Neural cell (in vitro differentiated cells): ENCODE measurements at regions not wholly inside any gene's neighbourhood (a gene's known extent, or its start where the extent isn't known, plus 50 kb on each side); places are given as distances from the start of the nearest gene placed in this dataset.

Experiments used
- H2AFZ ChIP-seq: fragments of 200-600, 300-800 bp; sonication (generic), shearing (Covaris generic); 2 replicates; pipeline ENCODE4 v1.6.0; 2014; ENCODE audit warnings: low read depth, mild to moderate bottlenecking, antibody characterized with exemption, low read length, moderate library complexity
- H3F3A ChIP-seq: fragments of 200-600 bp; shearing (Covaris generic); 2 replicates; pipeline ENCODE4 v1.6.1; 2016; ENCODE audit warnings: mild to moderate bottlenecking, moderate library complexity, mixed read lengths, antibody characterized with exemption, low read length; ENCODE audit not compliant: insufficient read depth, poor library complexity, severe bottlenecking
- H3K27ac ChIP-seq: fragments of 200-600, 300-800 bp; sonication (generic), shearing (Covaris generic); 2 replicates; pipeline ENCODE4 v1.5.1; 2014; ENCODE audit warnings: mild to moderate bottlenecking, low read length, moderate library complexity
- H3K27me3 ChIP-seq: fragments of 300-800, 200-600 bp; sonication (generic), shearing (Covaris generic); 2 replicates; pipeline ENCODE4 v1.6.0; 2014; ENCODE audit warnings: mild to moderate bottlenecking, low read depth, low read length, moderate library complexity; ENCODE audit not compliant: insufficient read depth
- H3K36me3 ChIP-seq: fragments of 300-800, 200-600 bp; sonication (generic), shearing (Covaris generic); 2 replicates; pipeline ENCODE4 v1.5.1; 2014; ENCODE audit warnings: mild to moderate bottlenecking, antibody characterized with exemption, low read length, moderate library complexity; ENCODE audit not compliant: insufficient read depth
- H3K4me2 ChIP-seq: fragments of 300-800, 200-600 bp; sonication (generic), shearing (Covaris generic); 2 replicates; pipeline ENCODE4 v1.6.0; 2014; ENCODE audit warnings: mild to moderate bottlenecking, low read length
- H3K4me3 ChIP-seq: fragments of 300-800, 200-600 bp; sonication (generic), shearing (Covaris generic); 2 replicates; pipeline ENCODE4 v1.5.1; 2014; ENCODE audit warnings: mild to moderate bottlenecking, low read length, moderate library complexity
- H3K79me2 ChIP-seq: fragments of 200-600 bp; shearing (Covaris generic); replicated peaks from 2 replicates; pipeline ENCODE4 v1.6.0; 2014; ENCODE audit warnings: mild to moderate bottlenecking, low read length, moderate library complexity; ENCODE audit not compliant: insufficient read depth
- H3K9ac ChIP-seq: fragments of 300-800, 200-600 bp; sonication (generic), shearing (Covaris generic); 2 replicates; pipeline ENCODE4 v1.6.1; 2016; ENCODE audit warnings: mild to moderate bottlenecking, low read length, mixed read lengths
- H3K9me2 ChIP-seq: fragments of 200-600 bp; shearing (Covaris generic); 2 replicates; pipeline ENCODE4 v1.6.1; 2016; ENCODE audit warnings: mild to moderate bottlenecking, low read length, mixed read lengths; ENCODE audit not compliant: insufficient read depth
- H3K9me3 ChIP-seq: fragments of 200-600, 300-800 bp; sonication (generic), shearing (Covaris generic); 2 replicates; pipeline ENCODE4 v1.6.1; 2016; ENCODE audit warnings: mild to moderate bottlenecking, mixed run types, low read length, moderate library complexity, mixed read lengths
- H4K20me1 ChIP-seq: fragments of 200-600 bp; shearing (Covaris generic); 2 replicates; pipeline ENCODE4 v1.6.1; 2016; ENCODE audit warnings: mild to moderate bottlenecking, mixed run types; ENCODE audit not compliant: insufficient read depth
- EP300 ChIP-seq: fragments of 450-650 bp; conservative IDR thresholded peaks from 2 replicates; pipeline ENCODE4 v1.6.1; 2014; ENCODE audit warnings: antibody characterized with exemption, mild to moderate bottlenecking, moderate library complexity; ENCODE audit not compliant: poor library complexity, severe bottlenecking
- EZH2 ChIP-seq: fragments of 200-600, 300-800 bp; shearing (Covaris generic), sonication (generic); IDR thresholded peaks from 2 replicates; pipeline ENCODE4 v1.6.1; 2014; ENCODE audit warnings: antibody characterized with exemption, low read length, borderline replicate concordance, mild to moderate bottlenecking; ENCODE audit not compliant: insufficient read depth, poor library complexity, severe bottlenecking
- MXI1 ChIP-seq: fragments of 450-650 bp; conservative IDR thresholded peaks from 2 replicates; pipeline ENCODE4 v1.6.1; 2014; ENCODE audit warnings: antibody characterized with exemption, mild to moderate bottlenecking; ENCODE audit not compliant: poor library complexity, severe bottlenecking
- POLR2AphosphoS5 ChIP-seq: IDR thresholded peaks from 2 replicates; pipeline ENCODE4 v1.6.1; 2012
- RAD21 ChIP-seq: fragments of 450-650 bp; conservative IDR thresholded peaks from 2 replicates; pipeline ENCODE4 v1.6.1; 2014; ENCODE audit warnings: antibody characterized with exemption, mild to moderate bottlenecking, moderate library complexity
- SMC3 ChIP-seq: fragments of 450-650 bp; conservative IDR thresholded peaks from 2 replicates; pipeline ENCODE4 v1.6.1; 2014; ENCODE audit warnings: antibody characterized with exemption, mild to moderate bottlenecking, moderate library complexity; ENCODE audit not compliant: poor library complexity
- TAF1 ChIP-seq: IDR thresholded peaks from 2 replicates; pipeline ENCODE4 v1.6.1; 2012; ENCODE audit warnings: low read depth
- TF ChIP-seq, protein P1 (sequence below): IDR thresholded peaks from 2 replicates; pipeline ENCODE4 v1.6.1; 2012; ENCODE audit warnings: borderline replicate concordance
- TF ChIP-seq, protein P2 (sequence below): fragments of 450-650 bp; IDR thresholded peaks from 2 replicates; pipeline ENCODE4 v1.5.1; 2014; ENCODE audit warnings: antibody characterized with exemption, mild to moderate bottlenecking, moderate library complexity; ENCODE audit not compliant: poor library complexity, severe bottlenecking

GRCh38 chr20:60203451-60203850 lies 245.2 kb downstream of the CDH26 start:
- no peak overlapping the region for H3K27ac ChIP-seq
- H3K4me2 ChIP-seq, result no peak overlapping the region
- no peaks in the 10 kb centered on the region for H3K36me3 ChIP-seq
- H3K4me3 ChIP-seq, result no peak overlapping the region
- H3K79me2 ChIP-seq, result no peaks in the 10 kb centered on the region
- H3K27me3 ChIP-seq, result no peaks in the 10 kb centered on the region
- H3F3A ChIP-seq, result no peaks in the 10 kb centered on the region
- no peak overlapping the region for H2AFZ ChIP-seq
- no peak overlapping the region for H3K9ac ChIP-seq
- H3K9me2 ChIP-seq, result no peaks in the 10 kb centered on the region
- H4K20me1 ChIP-seq, result no peaks in the 10 kb centered on the region
- H3K9me3 ChIP-seq, result no peaks in the 10 kb centered on the region
- TF ChIP-seq SMC3 (no peak), MXI1 (no peak), TAF1 (no peak), RAD21 (no peak), POLR2AphosphoS5 (no peak)
- TF ChIP-seq, protein P1, sequence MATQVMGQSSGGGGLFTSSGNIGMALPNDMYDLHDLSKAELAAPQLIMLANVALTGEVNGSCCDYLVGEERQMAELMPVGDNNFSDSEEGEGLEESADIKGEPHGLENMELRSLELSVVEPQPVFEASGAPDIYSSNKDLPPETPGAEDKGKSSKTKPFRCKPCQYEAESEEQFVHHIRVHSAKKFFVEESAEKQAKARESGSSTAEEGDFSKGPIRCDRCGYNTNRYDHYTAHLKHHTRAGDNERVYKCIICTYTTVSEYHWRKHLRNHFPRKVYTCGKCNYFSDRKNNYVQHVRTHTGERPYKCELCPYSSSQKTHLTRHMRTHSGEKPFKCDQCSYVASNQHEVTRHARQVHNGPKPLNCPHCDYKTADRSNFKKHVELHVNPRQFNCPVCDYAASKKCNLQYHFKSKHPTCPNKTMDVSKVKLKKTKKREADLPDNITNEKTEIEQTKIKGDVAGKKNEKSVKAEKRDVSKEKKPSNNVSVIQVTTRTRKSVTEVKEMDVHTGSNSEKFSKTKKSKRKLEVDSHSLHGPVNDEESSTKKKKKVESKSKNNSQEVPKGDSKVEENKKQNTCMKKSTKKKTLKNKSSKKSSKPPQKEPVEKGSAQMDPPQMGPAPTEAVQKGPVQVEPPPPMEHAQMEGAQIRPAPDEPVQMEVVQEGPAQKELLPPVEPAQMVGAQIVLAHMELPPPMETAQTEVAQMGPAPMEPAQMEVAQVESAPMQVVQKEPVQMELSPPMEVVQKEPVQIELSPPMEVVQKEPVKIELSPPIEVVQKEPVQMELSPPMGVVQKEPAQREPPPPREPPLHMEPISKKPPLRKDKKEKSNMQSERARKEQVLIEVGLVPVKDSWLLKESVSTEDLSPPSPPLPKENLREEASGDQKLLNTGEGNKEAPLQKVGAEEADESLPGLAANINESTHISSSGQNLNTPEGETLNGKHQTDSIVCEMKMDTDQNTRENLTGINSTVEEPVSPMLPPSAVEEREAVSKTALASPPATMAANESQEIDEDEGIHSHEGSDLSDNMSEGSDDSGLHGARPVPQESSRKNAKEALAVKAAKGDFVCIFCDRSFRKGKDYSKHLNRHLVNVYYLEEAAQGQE, result no peak

- Histone ChIP-seq H3K79me2 (no peaks in the 10 kb centered on the region), H3K36me3 (no peaks in the 10 kb centered on the region), H2AFZ (no peak overlapping the region), H3K27me3 (no peaks in the 10 kb centered on the region), H3K9me3 (no peaks in the 10 kb centered on the region), H3K4me2 (no peak overlapping the region), H3K9ac (no peak overlapping the region), H3K9me2 (no peaks in the 10 kb centered on the region), H3K4me3 (no peak overlapping the region), H4K20me1 (no peaks in the 10 kb centered on the region), H3K27ac (no peak overlapping the region), H3F3A (no peaks in the 10 kb centered on the region)
- TF ChIP-seq SMC3 (no peak), RAD21 (no peak), MXI1 (no peak), TAF1 (no peak), EP300 (no peak), POLR2AphosphoS5 (no peak), EZH2 (no peak)
- TF ChIP-seq, protein P2, sequence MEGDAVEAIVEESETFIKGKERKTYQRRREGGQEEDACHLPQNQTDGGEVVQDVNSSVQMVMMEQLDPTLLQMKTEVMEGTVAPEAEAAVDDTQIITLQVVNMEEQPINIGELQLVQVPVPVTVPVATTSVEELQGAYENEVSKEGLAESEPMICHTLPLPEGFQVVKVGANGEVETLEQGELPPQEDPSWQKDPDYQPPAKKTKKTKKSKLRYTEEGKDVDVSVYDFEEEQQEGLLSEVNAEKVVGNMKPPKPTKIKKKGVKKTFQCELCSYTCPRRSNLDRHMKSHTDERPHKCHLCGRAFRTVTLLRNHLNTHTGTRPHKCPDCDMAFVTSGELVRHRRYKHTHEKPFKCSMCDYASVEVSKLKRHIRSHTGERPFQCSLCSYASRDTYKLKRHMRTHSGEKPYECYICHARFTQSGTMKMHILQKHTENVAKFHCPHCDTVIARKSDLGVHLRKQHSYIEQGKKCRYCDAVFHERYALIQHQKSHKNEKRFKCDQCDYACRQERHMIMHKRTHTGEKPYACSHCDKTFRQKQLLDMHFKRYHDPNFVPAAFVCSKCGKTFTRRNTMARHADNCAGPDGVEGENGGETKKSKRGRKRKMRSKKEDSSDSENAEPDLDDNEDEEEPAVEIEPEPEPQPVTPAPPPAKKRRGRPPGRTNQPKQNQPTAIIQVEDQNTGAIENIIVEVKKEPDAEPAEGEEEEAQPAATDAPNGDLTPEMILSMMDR, result no peak
- TF ChIP-seq, protein P1, result no peak
Observed at GRCh38 chr20:60204601-60205000, 246.4 kb downstream of the CDH26 start.
